Esophagus squamous epithelium (tissue), 5 donors: ENCODE measurements at regions not wholly inside any gene's neighbourhood (a gene's known extent, or its start where the extent isn't known, plus 50 kb on each side); places are given as distances from the start of the nearest gene placed in this dataset.

ENCODE experiments used
- DNase-seq: peaks from one replicate; lab custom pipeline; 2025; lab: John Stamatoyannopoulos, UW
- H3K27ac ChIP-seq, 4 donors: fragments of 200-600 bp; sonication (generic); one replicate each; pipeline ENCODE4 v1.5.1; 2016 to 2019; ENCODE audit warnings: mild to moderate bottlenecking in 1 of 4
- H3K27me3 ChIP-seq, 4 donors: fragments of 200-600 bp; sonication (generic); 1 replicate in 3 of 4; 2 replicates in 1 of 4; pipeline versions ENCODE4 v1.5.1 to v1.6.0; 2017 to 2021; ENCODE audit warnings: antibody characterized with exemption in 1 of 4
- H3K36me3 ChIP-seq, 3 donors: fragments of 200-600 bp; sonication (generic); one replicate each; pipeline ENCODE4 v1.5.1; 2016 to 2019
- H3K4me1 ChIP-seq, 3 donors: fragments of 200-600 bp; sonication (generic); one replicate each; pipeline ENCODE4 v1.5.1; 2017 to 2019
- H3K4me3 ChIP-seq, 4 donors: fragments of 200-600 bp; sonication (generic); 1 replicate in 3 of 4; 2 replicates in 1 of 4; pipeline ENCODE4 v1.5.1; 2016 to 2019; ENCODE audit warnings: mild to moderate bottlenecking in 2 of 4, moderate library complexity in 1 of 4
- H3K9me3 ChIP-seq, 3 donors: fragments of 200-600 bp; sonication (generic); one replicate each; pipeline ENCODE4 v1.5.1; 2016 to 2019
- CTCF ChIP-seq, 6 experiments: fragments of 450-650 bp in 4 of 6; fragments of 200-600 bp in 2 of 6; sonication (generic) in 2 of 6; IDR thresholded peaks; one replicate each; pipeline ENCODE4 v1.5.1; 2016 to 2019; ENCODE audit warnings: antibody characterized with exemption in 6 of 6, mild to moderate bottlenecking in 4 of 6, moderate library complexity in 4 of 6
- POLR2A ChIP-seq, 4 donors: fragments of 450-650 bp; IDR thresholded peaks; one replicate each; pipeline ENCODE4 v1.6.1; 2017; ENCODE audit warnings: antibody characterized with exemption in 4 of 4, mild to moderate bottlenecking in 4 of 4, moderate library complexity in 3 of 4
- WGBS, 2 donors: methylation state at CpG; one replicate each; pipeline ENCODE4 v1.1.5; 2018; 5-methylcytosine and 5-hydroxymethylcytosine counted together
- intact Hi-C: fragments of 100-400 bp; cut with DNase I; formaldehyde crosslinking; loops from one replicate; pipeline ENCODE4 v1.15.0; 2022
- donor health status: DM: yes; HTN: yes; CAD: no.

GRCh38 chr4:29653221-29653620 lies 1066.9 kb upstream of the PCDH7 start:
- H3K9me3 ChIP-seq: no peaks in the 10 kb centered on the region
- no peaks in the 10 kb centered on the region for H3K27me3 ChIP-seq
- H3K4me1 ChIP-seq: no peaks in the 10 kb centered on the region
- no peak overlapping the region for H3K27ac ChIP-seq
- intact Hi-C loops: no loop called here
- H3K36me3 ChIP-seq: no peaks in the 10 kb centered on the region
- DNase-seq: no peak
- TF ChIP-seq POLR2A (IDR thresholded peaks at IDR 0.05): no peak
- TF ChIP-seq CTCF (IDR thresholded peaks at IDR 0.05): no peak
- WGBS, 2 donors: 55 to 78% methylated on average over 5 to 6 of the region's 6 CpGs
- H3K4me3 ChIP-seq: no peak overlapping the region

GRCh38 chr4:29680644-29681043 lies 1039.5 kb upstream of the PCDH7 start:
- 39 to 44% methylated on average over 1 of the region's 1 CpG for WGBS, 2 donors
- Histone ChIP-seq H3K4me3 (no peak overlapping the region), H3K27me3 (no peaks in the 10 kb centered on the region), H3K36me3 (no peaks in the 10 kb centered on the region), H3K4me1 (no peaks in the 10 kb centered on the region), H3K9me3 (no peaks in the 10 kb centered on the region), H3K27ac (no peak overlapping the region)
- DNase-seq: no peak
- TF ChIP-seq CTCF (IDR thresholded peaks at IDR 0.05): no peak
- no peak for TF ChIP-seq POLR2A (IDR thresholded peaks at IDR 0.05)
- intact Hi-C loops: no loop called here

- no peak for DNase-seq
- Histone ChIP-seq H3K4me1 (no peaks in the 10 kb centered on the region), H3K27me3 (no peaks in the 10 kb centered on the region), H3K27ac (no peak overlapping the region), H3K4me3 (no peak overlapping the region), H3K36me3 (no peaks in the 10 kb centered on the region), H3K9me3 (peaks cover 0 to 9% (median 0%) of the 10 kb centered on the region in 3 donors)
- 65 to 67% methylated on average over 2 of the region's 2 CpGs for WGBS, 2 donors
- no peak for TF ChIP-seq CTCF (IDR thresholded peaks at IDR 0.05)
- no peak for TF ChIP-seq POLR2A (IDR thresholded peaks at IDR 0.05)
- intact Hi-C loops: no loop called here
These were observed 1016.1 kb upstream of the PCDH7 start for GRCh38 chr4:29704059-29704458.

GRCh38 chr4:29708473-29708872 lies 1011.7 kb upstream of the PCDH7 start:
- no peak overlapping the region for H3K4me3 ChIP-seq
- H3K27ac ChIP-seq: no peak overlapping the region
- intact Hi-C loops: no loop called here
- H3K4me1 ChIP-seq: no peaks in the 10 kb centered on the region
- no peak for DNase-seq
- H3K36me3 ChIP-seq: no peaks in the 10 kb centered on the region
- no peaks in the 10 kb centered on the region for H3K27me3 ChIP-seq
- TF ChIP-seq CTCF (IDR thresholded peaks at IDR 0.05) (no peak), POLR2A (IDR thresholded peaks at IDR 0.05) (no peak)
- peaks cover 0 to 9% (median 0%) of the 10 kb centered on the region in 3 donors for H3K9me3 ChIP-seq
- WGBS, 2 donors: 55 to 75% methylated on average over 3 of the region's 3 CpGs

GRCh38 chr4:29710519-29710918 lies 1009.6 kb upstream of the PCDH7 start:
- H3K27ac ChIP-seq: no peak overlapping the region

More at GRCh38 chr4:29710519-29710918, 1009.6 kb upstream of the PCDH7 start:
- H3K4me1 ChIP-seq: no peaks in the 10 kb centered on the region
- H3K9me3 ChIP-seq: peaks cover 0 to 9% (median 0%) of the 10 kb centered on the region in 3 donors
- WGBS, 2 donors: 83 to 89% methylated on average over 1 of the region's 1 CpG
- no peaks in the 10 kb centered on the region for H3K27me3 ChIP-seq
- no peaks in the 10 kb centered on the region for H3K36me3 ChIP-seq
- no peak for DNase-seq
- intact Hi-C loops: no loop called here
- TF ChIP-seq CTCF (IDR thresholded peaks at IDR 0.05) (no peak), POLR2A (IDR thresholded peaks at IDR 0.05) (no peak)
- H3K4me3 ChIP-seq: no peak overlapping the region
